ENCODE measurements at regions not wholly inside any gene's neighbourhood (a gene's known extent, or its start where the extent isn't known, plus 50 kb on each side); places are given as distances from the start of the nearest gene placed in this dataset.

GRCh38 chr20:58017970-58018530 lies 210.4 kb downstream of the ANKRD60 start:
- DNase-seq (no peak), ATAC-seq (no peak)
- H3K27me3 ChIP-seq (ENCODE audit: insufficient read depth in 3 of 3, low read length in 2 of 3), result peaks cover 0 to 17% (median 0%) of the 10 kb centered on the region in 3 donors
- TF ChIP-seq CTCF (IDR thresholded peaks at IDR 0.05), result no peak
- intact Hi-C loops (cut with DNase I), result no loop called here
- H3K36me3 ChIP-seq (ENCODE audit: insufficient read depth in 1 of 2, low read depth in 1 of 2), result no peaks in the 10 kb centered on the region
- H3K4me3 ChIP-seq, result no peak overlapping the region
- WGBS, 3 donors, result 81 to 85% (median 84%) methylated on average over 16 of the region's 16 CpGs
- no peaks in the 10 kb centered on the region for H3K9me3 ChIP-seq
- peaks cover 11% of the 10 kb centered on the region for H3K4me1 ChIP-seq
- no peak overlapping the region for H3K27ac ChIP-seq

GRCh38 chr20:58017231-58017969 lies 211.1 kb downstream of the ANKRD60 start:
- DNase-seq (no peak), ATAC-seq (peak in 3 of 4 donors; percentile 29 to 64 (median 37))
- Histone ChIP-seq H3K36me3 (ENCODE audit: insufficient read depth in 1 of 2, low read depth in 1 of 2) (no peaks in the 10 kb centered on the region), H3K27me3 (ENCODE audit: insufficient read depth in 3 of 3, low read length in 2 of 3) (peaks cover 0 to 13% (median 0%) of the 10 kb centered on the region in 3 donors), H3K4me1 (peaks cover 11% of the 10 kb centered on the region), H3K4me3 (no peak overlapping the region), H3K27ac (no peak overlapping the region), H3K9me3 (no peaks in the 10 kb centered on the region)
- no peak for TF ChIP-seq CTCF (IDR thresholded peaks at IDR 0.05)
- intact Hi-C loops (cut with DNase I), result no loop called here
- 31 to 39% (median 36%) methylated on average over 20 of the region's 20 CpGs for WGBS, 3 donors

- H3K27ac ChIP-seq, result no peak overlapping the region
- no peaks in the 10 kb centered on the region for H3K9me3 ChIP-seq
- DNase-seq (no peak), ATAC-seq (no peak)
- intact Hi-C loops (cut with DNase I), result no loop called here
- peaks cover 0 to 13% (median 0%) of the 10 kb centered on the region in 3 donors for H3K27me3 ChIP-seq (ENCODE audit: insufficient read depth in 3 of 3, low read length in 2 of 3)
- peaks cover 11% of the 10 kb centered on the region for H3K4me1 ChIP-seq
- whole genome bisulfite sequencing, 3 donors, result 91 to 96% (median 95%) methylated on average over 2 of the region's 2 CpGs
- TF ChIP-seq CTCF (IDR thresholded peaks at IDR 0.05), result no peak
- no peak overlapping the region for H3K4me3 ChIP-seq
- no peaks in the 10 kb centered on the region for H3K36me3 ChIP-seq (ENCODE audit: insufficient read depth in 1 of 2, low read depth in 1 of 2)
Observed at GRCh38 chr20:58016779-58017178, 211.7 kb downstream of the ANKRD60 start.

- H3K9me3 ChIP-seq, result no peaks in the 10 kb centered on the region
- no peaks in the 10 kb centered on the region for H3K36me3 ChIP-seq (ENCODE audit: insufficient read depth in 1 of 2, low read depth in 1 of 2)
- no peak overlapping the region for H3K27ac ChIP-seq
- DNase-seq (no peak), ATAC-seq (no peak)
- H3K27me3 ChIP-seq (ENCODE audit: insufficient read depth in 3 of 3, low read length in 2 of 3), result peaks cover 0 to 8% (median 0%) of the 10 kb centered on the region in 3 donors
- no peak overlapping the region for H3K4me3 ChIP-seq
- peaks cover 2% of the 10 kb centered on the region for H3K4me1 ChIP-seq
- intact Hi-C loops (cut with DNase I), result no loop called here
- WGBS, 3 donors, result 91 to 93% (median 92%) methylated on average over 5 of the region's 5 CpGs
- TF ChIP-seq CTCF (IDR thresholded peaks at IDR 0.05), result no peak
Observed at GRCh38 chr20:58014628-58015315, 213.7 kb downstream of the ANKRD60 start.

Measured in psoas muscle (tissue), 7 donors.